GM19351 (cell line): ENCODE measurements at regions not wholly inside any gene's neighbourhood (a gene's known extent, or its start where the extent isn't known, plus 50 kb on each side); places are given as distances from the start of the nearest gene placed in this dataset.

ENCODE experiments used
- ATAC-seq: cut with Tn5 transposase; IDR thresholded peaks from one replicate; pipeline ENCODE4 v1.9.1; 2021; ENCODE audit warnings: mild to moderate bottlenecking, moderate library complexity; ENCODE audit not compliant: unreplicated experiment

GRCh38 chr12:111310076-111310870, 58.6 kb downstream of the PHETA1 start:
- ATAC-seq, result no peak

GRCh38 chr12:111309584-111309983, 59.3 kb downstream of the PHETA1 start:
- no peak for ATAC-seq

GRCh38 chr12:111308473-111308872, 60.4 kb downstream of the PHETA1 start:
- no peak for ATAC-seq

- ATAC-seq, result no peak
Measured at GRCh38 chr12:111304642-111305071, 64.2 kb downstream of the PHETA1 start.

- no peak for ATAC-seq
Measured at GRCh38 chr12:111303531-111303930, 65.4 kb downstream of the PHETA1 start.

GRCh38 chr12:111298582-111299436, 70.1 kb downstream of the PHETA1 start:
- no peak for ATAC-seq

GRCh38 chr12:111297703-111298426, 71.0 kb downstream of the PHETA1 start:
- no peak for ATAC-seq

- no peak for ATAC-seq
Measured at GRCh38 chr12:111296906-111297463, 71.9 kb downstream of the PHETA1 start.

- no peak for ATAC-seq
Measured at GRCh38 chr12:111295176-111295575, 73.7 kb downstream of the PHETA1 start.

GRCh38 chr12:111293266-111294009, 75.5 kb downstream of the PHETA1 start:
- no peak for ATAC-seq

- no peak for ATAC-seq
Measured at GRCh38 chr12:111291357-111291756, 77.5 kb downstream of the PHETA1 start.

- ATAC-seq, result no peak
Measured at GRCh38 chr12:111288771-111289170, 80.1 kb downstream of the PHETA1 start.

- no peak for ATAC-seq
Measured at GRCh38 chr12:111287125-111287900, 81.6 kb downstream of the PHETA1 start.

GRCh38 chr12:111285200-111285599, 83.7 kb downstream of the PHETA1 start:
- ATAC-seq, result no peak

GRCh38 chr12:111284709-111285108, 84.2 kb downstream of the PHETA1 start:
- no peak for ATAC-seq

GRCh38 chr12:111283966-111284365, 84.9 kb downstream of the PHETA1 start:
- no peak for ATAC-seq

- no peak for ATAC-seq
Measured at GRCh38 chr12:111283521-111283920, 85.4 kb downstream of the PHETA1 start.

- no peak for ATAC-seq
Measured at GRCh38 chr12:111277570-111277969, 91.3 kb downstream of the PHETA1 start.

- no peak for ATAC-seq
Measured at GRCh38 chr12:111276146-111276545, 92.7 kb downstream of the PHETA1 start.
